Gastrocnemius medialis (tissue), 4 donors: ENCODE measurements at regions not wholly inside any gene's neighbourhood (a gene's known extent, or its start where the extent isn't known, plus 50 kb on each side); places are given as distances from the start of the nearest gene placed in this dataset.

ENCODE experiments used
- ATAC-seq, 2 donors: fragments of 150-250 bp; one replicate each; pipeline ENCODE4 v1.9.1; 2016
- DNase-seq, 2 donors: peaks; one replicate each; pipeline ENCODE4 v3.0.0-alpha.2; 2019
- H3K27ac ChIP-seq, 4 donors: fragments of 200-600 bp; sonication (generic); 1 replicate in 1 of 4; 2 replicates in 3 of 4; pipeline ENCODE4 v1.5.1; 2016 to 2018; ENCODE audit warnings: mild to moderate bottlenecking in 2 of 4, moderate library complexity in 1 of 4
- H3K27me3 ChIP-seq, 3 donors: fragments of 200-600 bp; sonication (generic) in 2 of 3; 1 replicate in 1 of 3; 2 replicates in 2 of 3; pipeline versions ENCODE4 v1.5.1 to v1.6.0; 2016 to 2019; ENCODE audit warnings: mild to moderate bottlenecking in 1 of 3, moderate library complexity in 1 of 3
- H3K36me3 ChIP-seq, 2 donors: fragments of 200-600 bp; sonication (generic) in 1 of 2; one replicate each; pipeline ENCODE4 v1.5.1; 2017 to 2018
- H3K4me1 ChIP-seq, 2 donors: fragments of 200-600 bp; sonication (generic) in 1 of 2; one replicate each; pipeline ENCODE4 v1.5.1; 2016 to 2017; ENCODE audit warnings: mild to moderate bottlenecking in 2 of 2
- H3K4me3 ChIP-seq, 4 donors: fragments of 200-600 bp; sonication (generic) in 3 of 4; 1 replicate in 1 of 4; 2 replicates in 3 of 4; pipeline ENCODE4 v1.5.1; 2016 to 2019; ENCODE audit warnings: mild to moderate bottlenecking in 2 of 4
- H3K9me3 ChIP-seq, 3 donors: fragments of 200-600 bp; sonication (generic) in 2 of 3; 1 replicate in 1 of 3; 2 replicates in 2 of 3; pipeline ENCODE4 v1.5.1; 2016 to 2019
- CTCF ChIP-seq, 5 experiments: fragments of 450-650 bp in 3 of 5; fragments of 200-600 bp in 2 of 5; sonication (generic) in 2 of 5; IDR thresholded peaks in 4 of 5; conservative IDR thresholded peaks in 1 of 5; 1 replicate in 4 of 5; 2 replicates in 1 of 5; pipeline ENCODE4 v1.5.1; 2016 to 2019; ENCODE audit warnings: antibody characterized with exemption in 5 of 5, mild to moderate bottlenecking in 3 of 5, moderate library complexity in 3 of 5
- POLR2A ChIP-seq, 2 donors: fragments of 450-650 bp; IDR thresholded peaks; one replicate each; pipeline ENCODE4 v1.6.1; 2017; ENCODE audit warnings: antibody characterized with exemption in 2 of 2, mild to moderate bottlenecking in 2 of 2, moderate library complexity in 2 of 2
- in situ Hi-C, 4 donors: fragments of 200-750 bp; cut with MboI; loops; one replicate each; pipeline versions ENCODE4 v1.15.0 to v1.8.0; 2017; ENCODE audit warnings: low sequenced_read_pairs in 4 of 4
- intact Hi-C: fragments of 100-400 bp; cut with DNase I; formaldehyde crosslinking; loops from one replicate; pipeline ENCODE4 v1.15.1; 2023; ENCODE audit warnings: low total_unique reads

- H3K27ac ChIP-seq = no peak overlapping the region
- in situ Hi-C loops (no loop called here), intact Hi-C loops (no loop called here)
- ATAC-seq (no peak), DNase-seq (no peak)
- H3K27me3 ChIP-seq = peaks cover 1 to 22% (median 18%) of the 10 kb centered on the region in 3 donors
- TF ChIP-seq POLR2A (IDR thresholded peaks at IDR 0.05) (no peak), CTCF (IDR thresholded peaks at IDR 0.05 in 4 of 5, conservative IDR thresholded peaks at IDR 0.05 in 1 of 5) (no peak)
- no peaks in the 10 kb centered on the region for H3K36me3 ChIP-seq
- no peak overlapping the region for H3K4me3 ChIP-seq
- H3K9me3 ChIP-seq = no peaks in the 10 kb centered on the region
- no peaks in the 10 kb centered on the region for H3K4me1 ChIP-seq
These were observed 201.8 kb upstream of the FOXF1 start for GRCh38 chr16:86308514-86308913.

DNA sequence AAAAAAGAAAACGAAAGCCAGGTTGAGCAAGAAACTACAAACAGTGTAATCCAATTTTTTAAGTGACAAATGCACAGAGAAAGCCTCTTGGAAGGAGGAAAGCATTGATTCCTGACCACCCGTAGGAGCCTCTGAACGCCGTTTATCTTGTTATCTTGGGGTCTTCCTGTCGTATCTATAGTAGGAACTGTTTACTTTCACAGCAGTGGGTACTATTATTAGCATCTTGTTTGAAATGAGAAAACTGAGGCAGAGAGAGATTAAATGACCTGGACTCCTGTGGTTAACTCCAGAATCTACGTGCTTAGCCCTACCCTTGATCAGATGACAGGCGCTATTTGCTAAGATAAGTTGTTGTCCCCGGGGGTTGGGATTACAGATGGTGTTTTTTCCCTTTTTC is 196.7 kb upstream of the FOXF1 start:
- ATAC-seq = no peak
- no peaks in the 10 kb centered on the region for H3K36me3 ChIP-seq
- peaks cover 3 to 11% (median 7%) of the 10 kb centered on the region in 3 donors for H3K27me3 ChIP-seq
- intact Hi-C loops = no loop called here
- H3K9me3 ChIP-seq = no peaks in the 10 kb centered on the region
- no peaks in the 10 kb centered on the region for H3K4me1 ChIP-seq
- no peak for DNase-seq
- TF ChIP-seq CTCF (IDR thresholded peaks at IDR 0.05 in 4 of 5, conservative IDR thresholded peaks at IDR 0.05 in 1 of 5) (no peak), POLR2A (IDR thresholded peaks at IDR 0.05) (no peak)
- in situ Hi-C loops = no loop called here
- H3K27ac ChIP-seq = no peak overlapping the region
- H3K4me3 ChIP-seq = no peak overlapping the region

DNA sequence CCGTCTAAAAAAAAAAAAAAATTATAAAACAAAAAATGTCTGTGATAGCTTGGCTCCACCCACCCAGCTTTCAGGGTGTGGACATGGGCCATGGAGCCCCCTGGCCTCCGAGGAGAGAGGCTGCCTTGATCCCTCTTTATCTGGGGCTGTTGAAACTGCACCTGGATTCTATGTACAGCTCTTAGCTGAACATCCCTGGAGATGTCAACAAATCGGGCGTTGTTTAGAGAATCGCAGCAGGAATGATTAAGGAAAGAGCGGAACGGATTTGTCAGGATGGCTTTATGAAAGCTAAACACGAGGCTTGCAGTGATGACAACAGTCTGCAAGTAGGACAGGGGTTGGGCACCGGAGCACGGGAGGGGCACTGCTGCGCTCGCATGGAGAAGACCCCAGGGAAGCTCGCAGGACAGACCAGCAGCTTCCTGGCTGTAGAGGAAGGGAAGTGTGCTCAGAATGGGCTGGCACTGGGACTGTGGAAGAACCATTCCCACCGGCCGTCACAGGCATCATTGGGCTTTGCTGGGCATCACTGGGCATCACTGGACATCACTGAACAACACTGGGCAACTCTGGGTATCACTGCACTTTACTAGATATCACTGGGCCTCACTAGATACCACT is 195.8 kb upstream of the FOXF1 start:
- Histone ChIP-seq H3K4me3 (no peak overlapping the region), H3K4me1 (no peaks in the 10 kb centered on the region), H3K9me3 (no peaks in the 10 kb centered on the region), H3K27me3 (peaks cover 3 to 14% (median 7%) of the 10 kb centered on the region in 3 donors), H3K36me3 (no peaks in the 10 kb centered on the region), H3K27ac (no peak overlapping the region)
- in situ Hi-C loops (no loop called here), intact Hi-C loops (no loop called here)
- no peak for ATAC-seq
- TF ChIP-seq POLR2A (IDR thresholded peaks at IDR 0.05) = no peak
- TF ChIP-seq CTCF (IDR thresholded peaks at IDR 0.05 in 4 of 5, conservative IDR thresholded peaks at IDR 0.05 in 1 of 5) = no peak
- DNase-seq = no peak

DNA sequence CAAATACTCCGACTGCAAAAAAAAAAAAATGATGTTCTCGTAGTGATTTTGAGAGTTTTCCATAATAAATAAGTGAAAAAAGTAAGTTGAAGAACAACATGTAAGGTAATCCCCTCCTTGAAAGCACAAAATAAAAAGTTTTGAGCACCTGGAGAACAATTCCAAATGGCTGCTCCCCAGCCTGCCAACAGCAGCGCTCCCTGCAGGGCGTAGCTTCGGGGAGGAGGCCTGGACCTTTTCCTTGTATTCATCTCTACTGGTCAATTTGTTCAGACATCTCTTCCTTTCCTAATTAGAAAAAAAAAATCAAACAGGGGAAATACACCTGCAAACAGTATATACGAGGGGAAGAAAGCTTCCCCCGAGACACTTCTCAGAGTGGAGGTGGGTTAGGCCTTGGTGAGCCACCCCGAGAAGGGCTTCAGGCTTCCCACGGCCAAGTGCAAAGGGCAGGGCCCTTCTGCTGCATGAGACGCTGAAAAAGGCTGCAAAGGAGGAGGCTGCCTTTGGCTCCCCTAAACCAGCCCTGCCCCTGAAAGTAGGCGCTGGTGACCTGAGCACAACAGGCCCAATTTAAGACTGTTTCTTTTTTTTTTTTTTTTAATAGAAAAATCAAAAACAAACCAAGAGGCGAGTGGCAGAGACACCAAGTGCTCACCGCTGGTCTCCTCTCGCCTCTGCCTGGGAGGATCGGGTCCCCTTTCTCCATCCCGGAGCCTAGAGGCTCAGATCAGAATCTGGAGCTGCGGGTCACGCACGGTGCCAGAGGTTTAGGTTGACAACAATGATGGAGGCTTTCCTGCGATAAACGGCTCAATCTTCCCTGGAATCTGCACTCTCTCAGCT is 193.1 kb upstream of the FOXF1 start:
- H3K27ac ChIP-seq = no peak overlapping the region
- no peak overlapping the region for H3K4me3 ChIP-seq
- intact Hi-C loops = no loop called here
- no peak for DNase-seq
- H3K4me1 ChIP-seq = no peaks in the 10 kb centered on the region
- no peak for ATAC-seq
- H3K36me3 ChIP-seq = no peaks in the 10 kb centered on the region
- peaks cover 6 to 14% (median 11%) of the 10 kb centered on the region in 3 donors for H3K27me3 ChIP-seq
- TF ChIP-seq POLR2A (IDR thresholded peaks at IDR 0.05) = no peak
- TF ChIP-seq CTCF (IDR thresholded peaks at IDR 0.05 in 4 of 5, conservative IDR thresholded peaks at IDR 0.05 in 1 of 5) = no peak
- H3K9me3 ChIP-seq = no peaks in the 10 kb centered on the region
- in situ Hi-C loops = no loop called here
